ENCODE measurements at regions not wholly inside any gene's neighbourhood (a gene's known extent, or its start where the extent isn't known, plus 50 kb on each side); places are given as distances from the start of the nearest gene placed in this dataset.

DNA sequence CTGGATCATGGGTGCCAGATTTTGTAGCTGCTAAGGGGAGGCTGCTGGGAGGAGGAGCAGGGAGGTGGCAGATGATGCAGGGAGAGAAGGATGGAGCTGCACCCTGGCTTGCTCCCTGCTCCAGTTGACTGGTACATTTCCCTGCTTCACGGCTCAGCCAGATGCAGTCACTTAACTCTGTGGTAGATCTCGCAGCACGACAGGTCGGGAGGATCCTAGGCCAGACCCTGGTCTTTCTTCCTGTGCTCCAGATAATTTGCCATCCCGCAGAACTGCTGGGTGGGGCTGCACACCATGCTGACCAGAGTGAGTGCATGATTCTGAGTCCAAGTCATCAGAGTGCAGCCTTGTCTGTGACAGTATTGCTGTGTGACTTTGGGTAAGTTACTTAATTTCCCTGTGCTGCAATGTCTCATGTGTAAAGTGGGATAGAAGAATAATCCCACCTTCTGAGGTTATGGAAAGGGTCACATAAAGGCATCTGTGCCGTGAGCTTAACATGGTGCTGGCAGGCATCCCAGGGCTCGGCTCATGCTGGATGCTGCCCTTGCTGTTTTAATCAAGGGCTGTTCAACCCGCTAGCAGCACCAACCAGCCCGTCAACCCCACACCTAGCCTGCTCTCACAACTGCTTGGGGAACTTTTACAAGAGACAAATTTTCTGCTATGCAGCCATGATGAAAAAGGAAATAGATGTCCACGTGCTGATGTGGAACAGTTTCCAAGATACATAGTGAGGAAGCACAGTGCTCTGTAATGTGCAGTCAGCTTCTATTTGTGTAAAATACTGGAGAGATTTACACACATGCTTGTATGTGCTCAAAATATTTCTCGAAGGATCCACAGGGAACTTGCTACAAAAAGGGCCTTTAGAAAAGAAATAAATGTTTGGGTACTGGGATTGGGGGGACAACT, 257.9 kb downstream of the CDH26 start:
- DNase-seq: no peak

DNA sequence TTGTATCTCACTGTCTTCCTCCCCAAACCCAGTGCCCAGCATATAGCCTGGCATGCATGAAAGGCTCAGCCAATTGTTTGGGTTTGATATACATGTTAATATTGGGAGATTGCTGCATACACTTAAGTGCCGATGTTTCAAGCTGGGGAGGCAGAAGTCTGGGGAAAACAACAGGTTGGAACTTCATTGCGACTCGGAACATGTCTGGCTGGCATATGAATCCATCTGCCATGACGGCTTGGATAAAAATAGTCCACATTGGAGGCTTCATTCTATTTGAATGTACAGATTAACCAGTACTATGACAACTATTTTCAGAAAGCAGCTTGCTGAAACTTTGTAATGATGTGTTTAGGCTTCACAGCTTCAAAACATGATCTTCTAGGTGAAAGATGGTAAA, 261.0 kb downstream of the CDH26 start:
- no peak for DNase-seq

DNA sequence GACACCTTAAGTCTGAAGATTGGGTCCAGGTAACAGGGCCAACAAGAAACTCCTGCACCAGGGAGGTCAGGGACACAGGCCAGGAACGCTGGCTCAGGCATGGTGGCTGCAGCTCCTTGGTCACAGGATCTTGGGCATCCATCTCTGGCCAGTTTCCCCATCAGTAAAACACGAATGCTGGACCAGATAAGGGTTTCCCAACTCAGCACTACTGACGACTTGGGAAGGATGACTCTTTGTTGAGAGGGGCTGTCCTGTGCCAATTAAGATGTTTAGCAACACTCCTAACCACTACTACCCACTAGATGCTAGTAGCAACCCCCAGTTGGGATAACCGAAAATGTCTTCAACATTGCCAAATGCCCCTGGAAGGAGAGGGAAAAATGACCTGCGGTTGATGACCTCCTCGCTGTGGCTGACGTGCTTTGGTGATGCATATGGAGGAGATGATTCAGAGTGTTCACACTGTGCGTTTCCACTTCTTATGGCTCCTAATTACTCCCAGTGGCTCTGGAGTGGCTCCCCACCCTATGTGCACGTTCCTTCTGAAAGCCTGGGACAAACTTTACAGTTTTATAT, 261.9 kb downstream of the CDH26 start:
- DNase-seq: no peak

DNA sequence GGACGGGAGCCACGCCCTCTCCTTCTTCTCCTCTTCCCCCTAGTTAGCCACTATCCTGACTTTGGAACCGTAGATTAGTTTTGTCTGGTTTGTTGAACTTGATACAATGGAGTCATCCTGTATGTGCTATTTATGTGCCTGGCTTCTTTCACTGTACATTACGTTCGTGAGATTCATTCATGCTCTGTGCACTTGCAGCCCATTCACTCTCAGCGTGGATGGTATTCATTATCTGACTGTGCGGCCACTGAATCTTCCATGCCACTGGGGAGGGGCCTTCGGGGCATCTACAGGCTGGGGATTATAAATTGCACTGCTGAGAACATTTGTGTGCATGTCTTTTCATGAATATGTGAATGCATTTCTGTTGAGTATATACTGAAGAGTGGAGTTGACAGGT, 262.5 kb downstream of the CDH26 start:
- DNase-seq: no peak

DNA sequence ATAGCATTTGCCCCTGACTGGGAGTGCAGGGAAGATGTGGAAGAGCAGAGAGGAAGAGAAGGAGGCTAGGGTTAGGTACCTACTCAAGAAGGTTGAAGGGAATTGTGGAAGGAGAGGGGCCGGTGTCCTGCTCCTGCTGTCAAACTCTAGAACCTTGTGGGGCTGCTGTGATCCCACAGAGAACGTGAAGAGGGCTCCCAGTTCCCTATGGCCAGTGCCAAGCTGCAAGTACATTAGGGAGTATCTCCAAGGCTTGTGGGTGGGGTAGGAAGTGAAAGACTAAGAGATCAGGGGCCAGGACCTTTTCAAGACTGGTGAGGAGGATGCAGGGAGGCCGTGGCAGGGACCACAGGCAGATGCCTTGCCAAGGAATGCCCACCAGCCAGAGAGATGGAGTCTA, 263.4 kb downstream of the CDH26 start:
- DNase-seq: no peak

DNA sequence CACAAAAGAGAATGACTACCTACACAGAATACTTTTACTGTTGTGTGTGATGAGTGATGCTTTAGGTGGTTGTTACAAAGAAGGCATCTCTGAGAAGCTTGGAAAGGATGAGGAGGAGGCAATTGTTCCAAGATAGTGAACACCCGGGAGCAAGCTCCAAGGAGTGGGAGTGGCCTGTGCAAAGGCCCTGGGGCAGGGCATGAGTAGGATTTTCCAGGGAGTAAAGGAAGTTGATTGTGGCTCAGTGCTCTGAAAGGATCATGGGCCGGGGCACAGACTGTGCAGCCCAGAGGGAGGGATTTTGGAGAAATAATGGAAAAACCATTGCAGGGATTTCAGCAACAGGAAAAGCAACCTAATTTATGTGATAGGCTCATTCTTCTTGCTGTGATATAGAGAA, 264.3 kb downstream of the CDH26 start:
- DNase-seq: no peak

DNA sequence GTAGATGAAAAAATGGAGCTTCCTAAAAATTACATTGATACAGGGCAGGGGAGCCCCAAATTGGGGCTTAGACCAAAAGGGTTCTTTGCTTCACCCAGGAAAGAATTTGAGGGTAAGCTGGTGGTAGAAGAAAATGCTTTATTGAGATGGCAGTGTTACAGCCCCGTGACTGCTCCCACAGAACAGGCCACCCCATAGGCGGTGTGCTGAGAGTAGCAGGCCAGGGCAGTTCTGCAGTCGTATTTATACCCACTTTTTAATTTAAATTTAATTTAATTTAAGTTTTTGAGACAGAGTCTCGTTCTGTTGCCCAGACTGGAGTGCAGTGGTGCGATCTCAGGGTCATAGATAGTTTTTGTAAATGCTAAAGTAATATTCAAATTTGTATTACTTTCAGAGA, 265.0 kb downstream of the CDH26 start:
- no peak for DNase-seq

DNA sequence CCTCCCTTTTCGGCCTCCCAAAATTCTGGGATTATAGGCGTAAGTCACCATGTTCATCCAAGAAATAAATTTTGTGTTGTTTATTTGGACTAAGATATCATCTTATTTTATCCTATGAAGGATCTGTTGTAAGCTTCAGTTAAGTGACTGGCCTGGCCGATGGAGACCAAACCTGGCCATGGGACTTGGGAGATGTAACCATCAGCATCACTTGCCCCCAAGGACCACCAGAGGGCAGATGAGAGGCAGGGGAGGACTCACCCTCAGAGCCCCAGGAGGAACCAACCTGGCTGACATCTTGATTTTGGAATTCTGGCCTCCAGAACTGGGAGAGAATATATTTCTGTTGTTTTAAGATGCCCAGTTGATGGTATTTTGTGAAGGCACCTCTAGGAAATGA, 266.7 kb downstream of the CDH26 start:
- no peak for DNase-seq

DNA sequence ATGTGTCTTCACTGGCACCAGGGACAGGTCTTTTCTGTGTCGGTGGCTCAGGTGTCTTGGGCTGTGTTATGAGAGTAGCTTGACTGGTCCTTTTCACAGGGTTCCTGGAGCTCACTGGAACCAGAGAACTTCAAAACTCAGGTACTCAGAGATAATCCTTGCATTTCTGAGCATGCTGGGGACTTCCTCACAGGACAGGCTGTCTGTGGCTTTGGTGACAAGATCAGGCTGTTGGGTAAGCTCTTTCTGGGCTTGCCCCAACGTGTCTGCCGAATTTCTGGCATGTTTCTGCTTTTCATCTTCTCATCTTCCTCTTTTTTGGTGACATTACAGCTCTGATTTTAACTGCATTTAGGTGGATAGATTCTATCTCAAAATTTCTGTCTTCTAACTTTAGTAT, 270.0 kb downstream of the CDH26 start:
- no peak for DNase-seq

DNA sequence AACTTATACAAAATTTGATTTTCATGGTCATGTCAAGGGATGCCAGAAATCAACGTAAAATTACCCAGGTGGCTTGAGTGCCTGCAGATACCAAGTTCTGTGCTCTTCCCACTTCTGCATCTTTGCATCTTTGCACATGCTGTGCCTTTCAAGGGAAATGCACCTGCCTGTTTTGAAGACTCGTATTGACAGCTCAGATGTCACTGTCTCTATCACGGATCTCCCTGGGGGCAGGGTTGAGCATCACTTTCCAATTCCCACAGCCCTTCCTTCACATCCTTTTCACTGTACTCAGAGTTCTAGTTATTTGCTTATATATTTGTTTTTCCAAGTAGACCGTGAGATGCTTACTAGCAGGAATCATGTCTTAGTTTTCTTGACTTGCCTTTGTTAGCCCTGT, 274.2 kb downstream of the CDH26 start:
- no peak for DNase-seq

DNA sequence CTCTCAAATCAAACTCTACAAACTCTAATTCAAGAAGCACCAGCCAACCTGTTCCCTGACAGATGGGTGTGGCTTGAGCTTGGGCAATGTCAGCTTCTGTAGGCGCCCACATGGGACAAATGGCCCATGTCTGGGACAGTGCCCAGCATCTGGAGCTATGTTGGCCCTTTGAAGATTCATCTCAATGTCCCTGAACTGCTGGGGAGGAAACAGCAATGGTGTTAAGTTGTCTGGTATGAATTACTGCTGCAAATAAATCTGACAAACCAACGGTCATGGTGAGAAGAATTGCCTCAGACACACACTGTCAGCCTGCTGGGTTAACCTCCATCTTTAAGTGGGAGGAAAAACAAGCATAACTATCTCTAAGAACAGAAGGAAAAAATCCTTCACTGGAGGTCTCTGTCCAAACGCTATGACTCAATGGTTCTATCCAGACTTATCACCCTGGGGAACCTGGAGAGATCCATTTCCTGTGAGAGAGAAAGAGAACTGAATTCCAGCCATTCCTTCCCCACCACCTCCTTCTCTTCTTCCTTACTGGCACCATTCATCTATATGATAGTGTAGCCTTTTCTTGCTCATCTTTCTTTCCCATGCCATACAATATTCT, 274.9 kb downstream of the CDH26 start:
- DNase-seq: no peak

DNA sequence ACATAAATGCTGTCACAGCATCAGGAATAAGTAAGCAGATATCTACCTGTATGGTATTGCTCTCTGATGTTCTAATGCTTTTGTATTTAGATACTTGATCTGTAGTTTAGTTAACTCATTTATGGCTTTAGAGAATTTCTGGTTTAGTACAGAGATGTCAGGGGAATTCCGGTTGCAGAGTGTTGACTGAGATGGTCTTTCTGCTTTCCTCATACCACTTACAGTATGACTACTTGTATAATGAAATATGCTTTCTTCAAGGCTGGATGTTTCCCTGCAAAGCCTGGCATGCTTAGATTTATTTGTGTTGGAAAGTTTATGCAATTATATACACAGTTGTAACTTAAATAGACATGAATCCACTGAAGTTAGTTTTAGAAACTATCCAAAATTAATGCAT, 278.4 kb downstream of the CDH26 start:
- no peak for DNase-seq

DNA sequence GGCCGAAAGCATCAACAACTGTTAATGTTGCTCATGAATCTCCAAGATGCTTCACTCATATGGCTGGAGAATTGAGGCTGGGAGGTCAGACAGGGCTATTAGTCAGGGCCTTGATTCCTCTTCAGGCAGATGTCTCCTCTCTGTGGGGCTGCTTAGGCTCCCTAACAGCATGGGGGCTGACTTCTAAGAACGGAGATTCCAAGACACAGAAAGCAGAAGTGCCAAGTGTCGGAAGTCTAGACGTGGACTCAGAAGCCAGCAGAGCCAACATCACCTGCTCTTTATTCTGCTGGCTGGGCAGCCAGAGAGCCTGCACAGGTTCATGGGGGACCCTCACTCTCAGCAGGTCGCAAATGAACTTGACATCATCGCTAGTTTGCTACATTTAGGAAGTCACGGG, 279.8 kb downstream of the CDH26 start:
- DNase-seq: no peak

DNA sequence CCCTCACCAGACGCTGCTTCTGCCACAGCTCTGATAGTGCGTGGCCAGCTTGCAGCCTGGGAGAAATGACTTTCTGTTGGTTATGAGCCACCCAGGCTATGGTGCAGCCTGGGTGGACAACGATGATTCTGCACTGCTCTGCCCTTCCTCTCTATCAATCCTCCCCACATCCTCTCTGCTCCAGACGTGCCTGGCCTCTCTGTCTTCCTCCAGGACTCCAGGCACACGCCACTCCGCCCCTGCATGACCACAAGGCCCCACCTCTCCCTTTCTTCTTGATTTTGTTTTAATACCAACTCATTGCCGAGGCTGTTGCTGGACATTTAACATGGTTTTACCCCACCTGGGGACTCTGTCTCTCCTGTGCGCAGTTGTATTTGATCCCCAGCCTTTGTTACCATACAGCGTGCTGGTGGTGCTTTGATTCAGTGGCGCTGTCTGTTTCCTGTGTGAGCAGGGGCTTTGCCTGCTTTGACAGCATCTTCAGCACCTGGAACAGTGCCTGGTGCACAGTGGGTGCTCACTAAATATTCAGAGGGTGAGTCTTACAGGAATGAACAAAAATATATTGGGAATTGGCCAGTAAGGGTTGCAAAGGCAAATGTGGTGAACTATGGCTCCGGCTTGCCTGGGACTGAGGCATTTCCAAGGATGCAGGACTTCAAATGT, 280.9 kb downstream of the CDH26 start:
- DNase-seq: no peak

DNA sequence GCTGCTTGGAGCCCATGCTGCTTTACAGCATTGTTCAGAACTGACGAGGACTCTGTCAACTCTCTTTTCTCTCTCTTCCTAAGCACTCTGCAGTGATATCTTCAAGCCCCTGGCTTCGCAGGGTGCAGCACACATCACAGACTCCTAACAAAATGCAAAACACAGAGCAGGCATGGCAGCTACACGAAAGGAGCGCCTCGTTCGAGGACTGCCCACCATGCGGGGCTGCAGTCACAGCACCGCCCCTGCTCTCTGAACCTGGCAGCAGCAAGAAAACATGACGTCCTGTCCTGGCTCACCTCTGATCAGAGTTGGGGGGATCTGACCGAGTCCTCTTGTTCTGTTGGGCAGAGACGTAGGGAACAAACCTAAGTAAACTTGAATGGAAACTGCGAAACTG, 281.7 kb downstream of the CDH26 start:
- DNase-seq: no peak

DNA sequence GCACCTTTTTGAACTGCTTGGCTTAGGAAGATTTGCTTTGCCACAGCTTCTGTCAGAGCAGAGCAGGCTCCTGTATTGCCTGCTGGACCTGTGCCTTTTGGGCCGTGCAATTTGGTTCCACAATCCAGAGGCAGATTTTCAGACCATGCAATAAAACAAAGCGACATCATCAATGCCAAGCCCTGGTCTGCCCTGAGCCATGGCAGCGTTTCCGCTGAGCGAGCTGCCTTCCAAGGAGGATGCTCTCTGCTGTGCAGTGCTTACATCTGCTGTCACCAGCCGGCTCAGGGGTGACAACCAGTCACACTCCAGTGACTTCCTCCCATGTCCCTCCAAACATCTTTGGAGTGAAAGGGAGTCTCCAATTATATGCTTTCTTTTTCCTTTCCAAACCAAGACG, 282.2 kb downstream of the CDH26 start:
- DNase-seq: no peak

DNA sequence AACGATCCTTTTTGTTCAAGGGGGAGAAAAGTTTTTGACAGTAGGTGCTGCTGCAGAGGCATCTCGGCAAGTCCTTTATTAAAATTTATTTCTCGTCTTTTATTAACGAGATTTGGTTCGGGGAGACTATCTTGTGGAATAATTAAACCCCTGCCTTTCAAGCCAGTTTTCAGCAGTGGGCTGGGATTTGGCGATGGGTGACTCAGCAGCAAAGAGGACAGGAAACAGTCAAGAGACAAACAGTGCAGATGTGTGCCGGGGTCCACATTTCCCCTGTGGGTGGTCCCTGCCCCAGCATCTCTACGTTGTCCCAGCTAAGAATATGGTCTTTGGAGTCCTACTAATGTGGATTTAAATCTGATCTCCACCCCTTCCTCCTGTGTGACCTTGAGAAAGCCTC, 282.8 kb downstream of the CDH26 start:
- no peak for DNase-seq

DNA sequence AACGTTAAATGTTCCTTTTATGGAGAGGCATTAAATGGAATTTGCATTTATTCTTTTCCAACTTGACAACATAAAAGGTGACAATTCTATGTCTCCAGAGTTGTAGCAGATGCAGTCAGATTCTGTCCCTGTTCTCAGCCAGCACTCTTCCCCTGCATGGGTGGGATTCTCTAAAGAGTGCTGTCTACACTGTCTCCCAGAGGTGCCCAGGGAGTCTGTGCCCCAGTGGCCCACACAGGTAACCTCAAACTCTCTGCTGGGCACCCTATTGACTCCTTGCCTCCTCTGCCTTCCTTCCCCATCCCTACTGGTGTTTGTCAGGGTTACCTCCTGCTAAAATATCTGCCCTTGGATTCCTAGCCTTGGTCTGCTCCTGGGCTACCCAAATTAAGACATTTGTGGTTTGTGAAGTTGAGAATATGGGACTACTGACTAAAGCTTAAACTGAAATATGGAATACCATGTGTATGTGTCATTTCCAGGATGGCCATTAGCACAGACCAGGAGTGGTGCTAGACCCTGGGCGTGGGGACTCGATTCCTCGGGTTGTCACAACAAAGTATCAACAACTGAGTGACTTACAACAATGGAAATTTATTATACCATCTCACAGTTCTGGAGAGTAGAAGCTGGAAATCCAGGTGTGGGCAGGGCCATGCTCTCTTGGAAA, 284.7 kb downstream of the CDH26 start:
- no peak for DNase-seq

DNA sequence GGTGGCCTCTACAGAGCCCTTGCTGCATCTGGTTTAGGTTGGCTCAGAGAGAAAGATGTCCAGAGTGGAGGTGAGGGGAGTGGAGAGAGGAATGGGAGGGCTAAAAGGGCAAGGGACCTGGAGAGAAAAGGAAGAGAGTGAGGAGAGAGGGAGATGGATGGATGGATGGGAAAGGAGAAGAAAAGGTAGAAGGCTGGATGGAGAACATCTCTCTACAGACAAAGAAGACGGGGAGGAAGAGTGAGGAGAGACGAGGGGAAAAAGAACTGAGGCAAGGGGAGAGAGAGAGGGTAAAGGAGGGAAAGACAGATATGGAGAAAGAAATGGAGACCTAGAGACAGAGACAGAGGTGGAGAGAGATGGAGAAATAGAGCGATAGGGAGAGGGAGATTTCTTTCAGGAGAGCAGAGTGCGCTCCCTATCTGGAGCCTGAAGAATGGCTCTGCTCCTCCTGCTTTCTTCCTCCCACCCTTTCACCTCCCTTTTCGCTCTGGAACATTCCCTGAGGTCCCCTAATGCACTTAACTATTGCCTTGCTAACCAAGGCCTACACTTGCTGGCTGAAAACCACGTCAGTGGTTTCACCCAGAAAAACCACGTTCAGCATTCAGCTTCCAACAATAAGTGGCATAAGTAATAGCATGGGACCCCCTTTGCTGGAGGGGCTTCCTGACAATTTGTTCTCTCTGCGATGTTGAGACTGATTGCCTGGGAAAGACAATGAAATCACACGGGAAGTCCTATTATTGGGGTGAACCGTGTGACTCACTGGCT, 286.3 kb downstream of the CDH26 start:
- no peak for DNase-seq

DNA sequence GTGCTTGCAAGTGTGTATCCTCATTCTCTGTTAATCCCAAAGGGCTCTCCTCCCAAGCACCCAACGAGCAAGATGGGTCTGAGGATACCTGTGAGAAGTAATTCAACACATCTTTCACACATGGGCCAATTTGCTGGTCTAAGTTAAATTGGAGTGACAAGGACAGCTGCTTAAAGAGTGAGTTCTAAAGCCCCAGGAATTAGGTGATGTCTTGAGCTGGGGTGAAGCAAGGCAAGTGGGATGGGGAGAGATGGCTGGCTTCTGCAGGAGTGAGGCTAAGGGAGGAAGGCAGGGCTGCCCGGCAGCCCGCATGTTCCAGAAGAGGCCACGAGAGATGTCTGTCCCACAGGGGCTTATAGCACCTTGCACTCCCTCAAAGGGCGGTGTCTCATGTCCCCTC, 288.5 kb downstream of the CDH26 start:
- no peak for DNase-seq

DNA sequence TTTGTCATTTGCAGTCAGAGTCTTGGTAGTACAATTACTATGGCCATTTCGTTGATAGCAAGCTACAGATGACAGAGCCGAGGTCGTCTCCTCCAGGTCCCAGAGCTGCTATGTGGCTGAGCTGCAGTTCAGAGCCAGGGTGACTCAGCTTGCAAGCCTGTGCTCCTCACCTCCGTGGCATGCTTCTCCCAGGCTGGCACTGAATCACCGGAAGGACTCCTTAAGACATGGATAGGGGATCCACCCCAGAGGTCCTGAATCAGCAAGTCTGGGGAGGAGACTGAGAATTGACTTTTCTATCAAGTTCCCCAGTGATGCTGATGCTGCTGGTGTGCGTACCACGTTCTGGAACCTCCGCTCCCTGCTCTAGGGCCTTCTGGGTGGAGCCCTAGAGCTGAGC, 291.2 kb downstream of the CDH26 start:
- DNase-seq: no peak

DNA sequence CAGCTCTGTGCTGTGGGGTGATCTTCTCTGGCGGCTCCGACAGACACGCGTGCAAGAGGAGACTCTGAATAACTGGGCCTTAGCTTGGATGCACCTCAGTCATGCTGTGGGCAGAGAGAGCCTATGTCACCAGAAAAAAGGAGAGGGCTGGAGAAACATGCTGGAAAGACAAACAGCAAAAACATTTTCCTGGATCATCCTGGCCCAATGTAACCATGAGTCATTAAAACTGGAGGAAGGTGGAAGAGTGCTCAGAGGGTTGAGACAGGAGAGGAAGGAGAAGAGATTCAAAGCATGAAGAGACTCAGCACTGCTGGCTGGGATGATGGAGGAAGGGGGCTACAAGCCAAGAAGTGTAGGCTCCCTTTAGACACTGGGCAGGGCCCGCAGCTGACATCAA, 292.0 kb downstream of the CDH26 start:
- DNase-seq: no peak

Measured in right hindlimb (tissue), 1 donor.